Natural killer cell (primary cell): ENCODE measurements at regions not wholly inside any gene's neighbourhood (a gene's known extent, or its start where the extent isn't known, plus 50 kb on each side); places are given as distances from the start of the nearest gene placed in this dataset.

Experiments used
- ATAC-seq, 3 donors: fragments of 150-1000 bp in 2 of 3; fragments of 200-7000 bp in 1 of 3; cut with Tn5 transposase; 1 replicate in 1 of 3; 2 replicates in 2 of 3; pipeline ENCODE4 v1.10.0; 2021; ENCODE audit warnings: mild to moderate bottlenecking in 2 of 3, moderate library complexity in 2 of 3
- DNase-seq, 2 donors: peaks; one replicate each; pipeline versions ENCODE4 v3.0.0 to v3.0.0-alpha.2; 2013 to 2021; ENCODE audit warnings: mixed read lengths in 1 of 2
- H3K27ac ChIP-seq: one replicate; pipeline ENCODE4 v1.5.1; 2013; ENCODE audit warnings: mild to moderate bottlenecking, low read length
- H3K27me3 ChIP-seq: one replicate; pipeline ENCODE4 v1.6.1; 2013; ENCODE audit warnings: low read length; ENCODE audit not compliant: control insufficient read depth, insufficient read depth
- H3K36me3 ChIP-seq: one replicate; pipeline ENCODE4 v1.6.1; 2013; ENCODE audit warnings: low read length; ENCODE audit not compliant: control insufficient read depth, insufficient read depth
- H3K4me1 ChIP-seq: one replicate; pipeline ENCODE4 v1.6.1; 2013; ENCODE audit warnings: low read length; ENCODE audit not compliant: control insufficient read depth, insufficient read depth
- H3K4me3 ChIP-seq: one replicate; pipeline ENCODE4 v1.5.1; 2013; ENCODE audit warnings: low read length
- H3K9me3 ChIP-seq: one replicate; pipeline ENCODE4 v1.6.1; 2013; ENCODE audit warnings: low read length; ENCODE audit not compliant: control insufficient read depth, insufficient read depth
- H3K27ac Mint-ChIP-seq, 2 donors: one replicate each; pipeline ENCODE4 v1.8.0; 2022; ENCODE audit warnings: mild to moderate bottlenecking in 2 of 2, mixed read lengths in 2 of 2, moderate library complexity in 1 of 2
- H3K27me3 Mint-ChIP-seq, 2 donors: one replicate each; pipeline ENCODE4 v1.8.0; 2022; ENCODE audit warnings: low read depth in 2 of 2, mixed read lengths in 2 of 2
- H3K36me3 Mint-ChIP-seq: one replicate; pipeline ENCODE4 v1.8.0; 2022; ENCODE audit warnings: mixed read lengths
- H3K4me1 Mint-ChIP-seq, 2 donors: one replicate each; pipeline ENCODE4 v1.8.0; 2022; ENCODE audit warnings: mixed read lengths in 2 of 2
- H3K4me3 Mint-ChIP-seq: one replicate; pipeline ENCODE4 v1.8.0; 2022; ENCODE audit warnings: mild to moderate bottlenecking, moderate library complexity, mixed read lengths
- H3K9me3 Mint-ChIP-seq, 2 donors: one replicate each; pipeline ENCODE4 v1.8.0; 2022; ENCODE audit warnings: mixed read lengths in 2 of 2
- CTCF ChIP-seq: fragments of 200-600 bp; IDR thresholded peaks from one replicate; pipeline ENCODE4 v1.8.0; 2022; ENCODE audit warnings: antibody characterized with exemption
- WGBS: methylation state at CpG from one replicate; pipeline ENCODE4 v1.1.7; 2013; ENCODE audit warnings: missing lambda C conversion rate; ENCODE audit not compliant: insufficient coverage; 5-methylcytosine and 5-hydroxymethylcytosine counted together
- intact Hi-C: fragments of 100-400 bp; cut with micrococcal nuclease; formaldehyde crosslinking; loops from one replicate; pipeline ENCODE4 v1.14.2; 2022

DNA sequence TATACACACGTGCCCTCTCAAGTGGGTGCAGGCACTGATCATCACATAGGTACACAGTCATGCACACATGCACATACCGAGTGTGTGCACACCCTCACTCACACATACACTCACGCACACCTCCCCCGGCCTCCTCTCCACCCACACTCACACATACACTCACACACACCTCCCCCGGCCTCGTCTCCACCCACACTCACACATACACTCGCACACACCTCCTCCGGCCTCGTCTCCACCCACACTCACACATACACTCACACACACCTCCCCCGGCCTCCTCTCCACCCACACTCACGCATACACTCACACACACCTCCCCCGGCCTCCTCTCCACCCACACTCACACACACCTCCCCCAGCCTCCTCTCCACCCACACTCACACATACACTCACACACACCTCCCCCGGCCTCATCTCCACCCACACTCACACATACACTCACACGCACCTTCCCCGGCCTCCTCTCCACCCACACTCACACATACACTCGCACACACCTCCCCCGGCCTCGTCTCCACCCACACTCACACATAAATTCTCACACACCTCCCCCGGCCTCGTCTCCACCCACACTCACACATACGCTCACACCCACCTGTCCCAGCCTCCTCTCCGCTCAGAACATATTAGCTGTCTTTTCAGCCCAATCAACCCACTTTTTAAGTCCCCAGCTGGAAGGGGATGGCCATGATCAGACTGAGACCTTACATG is 105.2 kb upstream of the VSTM2B start:
- no peaks in the 10 kb centered on the region for H3K36me3 Mint-ChIP-seq
- Histone ChIP-seq H3K27me3 (no peaks in the 10 kb centered on the region), H3K36me3 (no peaks in the 10 kb centered on the region), H3K4me3 (no peak overlapping the region), H3K4me1 (no peaks in the 10 kb centered on the region), H3K9me3 (no peaks in the 10 kb centered on the region), H3K27ac (no peak overlapping the region)
- H3K27me3 Mint-ChIP-seq, result peaks cover 4 to 8% of the 10 kb centered on the region in 2 donors
- ATAC-seq (no peak), DNase-seq (no peak)
- intact Hi-C loops, result no loop called here
- no peak overlapping the region for H3K4me3 Mint-ChIP-seq
- H3K4me1 Mint-ChIP-seq, result peaks cover 0 to 9% of the 10 kb centered on the region in 2 donors
- no peaks in the 10 kb centered on the region for H3K9me3 Mint-ChIP-seq
- 76% methylated on average over 22 of the region's 22 CpGs for WGBS
- no peak overlapping the region for H3K27ac Mint-ChIP-seq
- TF ChIP-seq CTCF, result no peak

GRCh38 chr19:29421196-29421545 is 104.6 kb upstream of the VSTM2B start:
- Histone ChIP-seq H3K27ac (no peak overlapping the region), H3K36me3 (no peaks in the 10 kb centered on the region), H3K27me3 (no peaks in the 10 kb centered on the region), H3K4me1 (no peaks in the 10 kb centered on the region), H3K9me3 (no peaks in the 10 kb centered on the region), H3K4me3 (no peak overlapping the region)
- no peak overlapping the region for H3K4me3 Mint-ChIP-seq
- no peaks in the 10 kb centered on the region for H3K36me3 Mint-ChIP-seq
- TF ChIP-seq CTCF, result no peak
- no peak overlapping the region for H3K27ac Mint-ChIP-seq
- H3K27me3 Mint-ChIP-seq, result peaks cover 2 to 8% of the 10 kb centered on the region in 2 donors
- DNase-seq, result no peak
- peaks cover 0 to 9% of the 10 kb centered on the region in 2 donors for H3K4me1 Mint-ChIP-seq
- ATAC-seq, result no peak
- intact Hi-C loops, result no loop called here
- 54% methylated on average over 11 of the region's 11 CpGs for WGBS
- H3K9me3 Mint-ChIP-seq, result no peaks in the 10 kb centered on the region

GRCh38 chr19:29422047-29422446 is 103.7 kb upstream of the VSTM2B start:
- ATAC-seq, result no peak
- intact Hi-C loops, result no loop called here

More at GRCh38 chr19:29422047-29422446, 103.7 kb upstream of the VSTM2B start:
- Histone ChIP-seq H3K27me3 (no peaks in the 10 kb centered on the region), H3K4me3 (no peak overlapping the region), H3K36me3 (no peaks in the 10 kb centered on the region), H3K27ac (no peak overlapping the region), H3K9me3 (no peaks in the 10 kb centered on the region), H3K4me1 (no peaks in the 10 kb centered on the region)
- DNase-seq, result no peak
- WGBS, result 73% methylated on average over 7 of the region's 7 CpGs
- Mint-ChIP-seq H3K9me3 (no peaks in the 10 kb centered on the region), H3K4me1 (peaks cover 0 to 9% of the 10 kb centered on the region in 2 donors), H3K27ac (no peak overlapping the region), H3K27me3 (peaks cover 0 to 8% of the 10 kb centered on the region in 2 donors), H3K36me3 (no peaks in the 10 kb centered on the region), H3K4me3 (no peak overlapping the region)
- no peak for TF ChIP-seq CTCF
